GM23338 (cell line): ENCODE measurements at regions not wholly inside any gene's neighbourhood (a gene's known extent, or its start where the extent isn't known, plus 50 kb on each side); places are given as distances from the start of the nearest gene placed in this dataset.

Experiments
- ATAC-seq: fragments of 200-7000 bp; cut with Tn5 transposase; 3 replicates; pipeline ENCODE4 v1.9.1; 2020
- DNase-seq: peaks from one replicate; pipeline ENCODE4 v3.0.0-alpha.2; 2015; ENCODE audit warnings: low spot score
- H2AFZ ChIP-seq: fragments of 200-600 bp; sonication (generic); 2 replicates; pipeline ENCODE4 v1.8.0; 2016; ENCODE audit warnings: antibody characterized with exemption, mild to moderate bottlenecking, moderate library complexity
- H3F3A ChIP-seq: fragments of 200-600 bp; sonication (generic); replicated peaks from 2 replicates; pipeline ENCODE4 v1.8.0; 2017; ENCODE audit warnings: antibody characterized with exemption, mixed run types, low read depth
- H3K27ac ChIP-seq: fragments of 200-600 bp; sonication (generic); 2 replicates; pipeline ENCODE4 v1.6.1; 2016; ENCODE audit warnings: low read depth
- H3K27me3 ChIP-seq: fragments of 200-600 bp; sonication (generic); 2 replicates; pipeline ENCODE4 v1.8.0; 2016; ENCODE audit warnings: mild to moderate bottlenecking, mixed run types, moderate library complexity; ENCODE audit not compliant: insufficient read depth
- H3K36me3 ChIP-seq: fragments of 200-600 bp; sonication (generic); 2 replicates; pipeline ENCODE4 v1.8.0; 2016; ENCODE audit warnings: mild to moderate bottlenecking; ENCODE audit not compliant: insufficient read depth
- H3K4me1 ChIP-seq: fragments of 200-600 bp; sonication (generic); 2 replicates; pipeline ENCODE4 v1.8.0; 2016; ENCODE audit warnings: mild to moderate bottlenecking, moderate library complexity; ENCODE audit not compliant: insufficient read depth
- H3K4me2 ChIP-seq: fragments of 200-600 bp; sonication (generic); 2 replicates; pipeline ENCODE4 v1.7.1; 2017; ENCODE audit warnings: mixed run types
- H3K4me3 ChIP-seq: fragments of 200-600 bp; sonication (generic); 2 replicates; pipeline ENCODE4 v1.6.1; 2016; ENCODE audit warnings: mixed run types
- H3K79me2 ChIP-seq: fragments of 200-600 bp; sonication (generic); replicated peaks from 2 replicates; pipeline ENCODE4 v1.8.0; 2017; ENCODE audit warnings: mild to moderate bottlenecking; ENCODE audit not compliant: insufficient read depth
- H3K9me2 ChIP-seq: fragments of 200-600 bp; sonication (generic); 2 replicates; pipeline ENCODE4 v1.8.0; 2017; ENCODE audit not compliant: insufficient read depth
- H4K20me1 ChIP-seq: fragments of 200-600 bp; sonication (generic); replicated peaks from 2 replicates; pipeline ENCODE4 v1.8.0; 2017; ENCODE audit warnings: mild to moderate bottlenecking; ENCODE audit not compliant: insufficient read depth
- H3K27ac Mint-ChIP-seq: 2 replicates; pipeline ENCODE4 v1.8.0; 2020; ENCODE audit warnings: inconsistent platforms, mild to moderate bottlenecking, moderate library complexity, mixed read lengths
- H3K27me3 Mint-ChIP-seq: 3 replicates; pipeline ENCODE4 v1.8.0; 2022; ENCODE audit warnings: low read depth, mild to moderate bottlenecking, moderate library complexity, mixed read lengths, inconsistent platforms; ENCODE audit not compliant: insufficient read depth, poor library complexity
- H3K36me3 Mint-ChIP-seq: 3 replicates; pipeline ENCODE4 v1.8.0; 2021; ENCODE audit warnings: low read depth, mild to moderate bottlenecking, inconsistent platforms, moderate library complexity, mixed read lengths
- H3K4me1 Mint-ChIP-seq: 3 replicates; pipeline ENCODE4 v1.8.0; 2020; ENCODE audit warnings: mild to moderate bottlenecking, inconsistent platforms, mixed read lengths
- H3K4me3 Mint-ChIP-seq: 3 replicates; pipeline ENCODE4 v1.8.0; 2021; ENCODE audit warnings: moderate library complexity, mild to moderate bottlenecking, inconsistent platforms, mixed read lengths
- H3K9me3 Mint-ChIP-seq: 3 replicates; pipeline ENCODE4 v1.8.0; 2020; ENCODE audit warnings: moderate library complexity, mild to moderate bottlenecking, inconsistent platforms, mixed read lengths
- EZH2 ChIP-seq: fragments of 200-600 bp; sonication (generic); IDR thresholded peaks from one replicate; pipeline ENCODE4 v1.8.0; 2017; ENCODE audit warnings: antibody characterized with exemption, mild to moderate bottlenecking, low read depth; ENCODE audit not compliant: unreplicated experiment
- STAT1 ChIP-seq: IDR thresholded peaks from one replicate; pipeline ENCODE4 v1.6.1; 2016; ENCODE audit warnings: antibody characterized with exemption; ENCODE audit not compliant: unreplicated experiment
- TF ChIP-seq, protein P1 (sequence below): fragments of 250-450 bp; sonication (Bioruptor Pico); IDR thresholded peaks from 2 replicates; pipeline ENCODE4 v1.5.0; 2020; ENCODE audit warnings: mild to moderate bottlenecking, moderate library complexity
- TF ChIP-seq, protein P2 (sequence below), 2 experiments: fragments of 200-600 bp in 1 of 2; sonication (generic) in 1 of 2; conservative IDR thresholded peaks; 2 replicates each; pipeline versions ENCODE4 v1.5.1 to v1.6.1; 2016 to 2017; ENCODE audit warnings: antibody characterized with exemption in 2 of 2, low read depth in 2 of 2, mild to moderate bottlenecking in 2 of 2, moderate library complexity in 1 of 2

DNA sequence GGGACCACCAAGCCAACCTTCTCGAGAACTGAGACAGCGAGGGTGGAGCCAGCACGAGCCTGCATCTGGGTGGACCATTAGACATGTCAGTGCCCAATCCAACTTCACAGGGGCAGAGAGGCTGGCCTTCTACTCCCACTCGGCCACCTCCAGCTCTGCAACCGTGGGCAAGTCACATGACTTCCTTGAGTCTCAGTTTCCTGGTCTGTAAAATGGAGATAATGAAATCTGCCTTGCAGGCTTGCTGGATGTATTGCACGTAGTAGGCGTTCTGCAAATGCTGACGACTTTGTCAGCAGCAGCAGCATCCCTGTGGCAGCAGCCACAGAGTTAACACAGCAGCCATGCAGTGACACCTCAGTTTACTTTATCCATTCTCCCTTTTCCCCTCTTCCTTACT is 208.9 kb downstream of the GLI2 start:
- ATAC-seq (no peak), DNase-seq (no peak)
- Histone ChIP-seq H3K27ac (no peak overlapping the region), H3K79me2 (peaks cover 11% of the 10 kb centered on the region), H3K4me3 (no peak overlapping the region), H3K36me3 (no peaks in the 10 kb centered on the region), H3K4me2 (no peak overlapping the region), H2AFZ (no peak overlapping the region), H3K4me1 (peaks cover 5% of the 10 kb centered on the region; the same call in 1 of the 2 replicates), H3K27me3 (no peaks in the 10 kb centered on the region), H4K20me1 (peaks cover 9% of the 10 kb centered on the region), H3K9me2 (no peaks in the 10 kb centered on the region), H3F3A (no peaks in the 10 kb centered on the region)
- Mint-ChIP-seq H3K27me3 (peaks cover 12% of the 10 kb centered on the region), H3K27ac (no peak overlapping the region), H3K4me1 (peaks cover 14% of the 10 kb centered on the region), H3K4me3 (no peak overlapping the region), H3K36me3 (peaks cover 12% of the 10 kb centered on the region), H3K9me3 (peaks cover 3% of the 10 kb centered on the region; the same call in 2 of the 3 replicates)
- TF ChIP-seq, protein P1, sequence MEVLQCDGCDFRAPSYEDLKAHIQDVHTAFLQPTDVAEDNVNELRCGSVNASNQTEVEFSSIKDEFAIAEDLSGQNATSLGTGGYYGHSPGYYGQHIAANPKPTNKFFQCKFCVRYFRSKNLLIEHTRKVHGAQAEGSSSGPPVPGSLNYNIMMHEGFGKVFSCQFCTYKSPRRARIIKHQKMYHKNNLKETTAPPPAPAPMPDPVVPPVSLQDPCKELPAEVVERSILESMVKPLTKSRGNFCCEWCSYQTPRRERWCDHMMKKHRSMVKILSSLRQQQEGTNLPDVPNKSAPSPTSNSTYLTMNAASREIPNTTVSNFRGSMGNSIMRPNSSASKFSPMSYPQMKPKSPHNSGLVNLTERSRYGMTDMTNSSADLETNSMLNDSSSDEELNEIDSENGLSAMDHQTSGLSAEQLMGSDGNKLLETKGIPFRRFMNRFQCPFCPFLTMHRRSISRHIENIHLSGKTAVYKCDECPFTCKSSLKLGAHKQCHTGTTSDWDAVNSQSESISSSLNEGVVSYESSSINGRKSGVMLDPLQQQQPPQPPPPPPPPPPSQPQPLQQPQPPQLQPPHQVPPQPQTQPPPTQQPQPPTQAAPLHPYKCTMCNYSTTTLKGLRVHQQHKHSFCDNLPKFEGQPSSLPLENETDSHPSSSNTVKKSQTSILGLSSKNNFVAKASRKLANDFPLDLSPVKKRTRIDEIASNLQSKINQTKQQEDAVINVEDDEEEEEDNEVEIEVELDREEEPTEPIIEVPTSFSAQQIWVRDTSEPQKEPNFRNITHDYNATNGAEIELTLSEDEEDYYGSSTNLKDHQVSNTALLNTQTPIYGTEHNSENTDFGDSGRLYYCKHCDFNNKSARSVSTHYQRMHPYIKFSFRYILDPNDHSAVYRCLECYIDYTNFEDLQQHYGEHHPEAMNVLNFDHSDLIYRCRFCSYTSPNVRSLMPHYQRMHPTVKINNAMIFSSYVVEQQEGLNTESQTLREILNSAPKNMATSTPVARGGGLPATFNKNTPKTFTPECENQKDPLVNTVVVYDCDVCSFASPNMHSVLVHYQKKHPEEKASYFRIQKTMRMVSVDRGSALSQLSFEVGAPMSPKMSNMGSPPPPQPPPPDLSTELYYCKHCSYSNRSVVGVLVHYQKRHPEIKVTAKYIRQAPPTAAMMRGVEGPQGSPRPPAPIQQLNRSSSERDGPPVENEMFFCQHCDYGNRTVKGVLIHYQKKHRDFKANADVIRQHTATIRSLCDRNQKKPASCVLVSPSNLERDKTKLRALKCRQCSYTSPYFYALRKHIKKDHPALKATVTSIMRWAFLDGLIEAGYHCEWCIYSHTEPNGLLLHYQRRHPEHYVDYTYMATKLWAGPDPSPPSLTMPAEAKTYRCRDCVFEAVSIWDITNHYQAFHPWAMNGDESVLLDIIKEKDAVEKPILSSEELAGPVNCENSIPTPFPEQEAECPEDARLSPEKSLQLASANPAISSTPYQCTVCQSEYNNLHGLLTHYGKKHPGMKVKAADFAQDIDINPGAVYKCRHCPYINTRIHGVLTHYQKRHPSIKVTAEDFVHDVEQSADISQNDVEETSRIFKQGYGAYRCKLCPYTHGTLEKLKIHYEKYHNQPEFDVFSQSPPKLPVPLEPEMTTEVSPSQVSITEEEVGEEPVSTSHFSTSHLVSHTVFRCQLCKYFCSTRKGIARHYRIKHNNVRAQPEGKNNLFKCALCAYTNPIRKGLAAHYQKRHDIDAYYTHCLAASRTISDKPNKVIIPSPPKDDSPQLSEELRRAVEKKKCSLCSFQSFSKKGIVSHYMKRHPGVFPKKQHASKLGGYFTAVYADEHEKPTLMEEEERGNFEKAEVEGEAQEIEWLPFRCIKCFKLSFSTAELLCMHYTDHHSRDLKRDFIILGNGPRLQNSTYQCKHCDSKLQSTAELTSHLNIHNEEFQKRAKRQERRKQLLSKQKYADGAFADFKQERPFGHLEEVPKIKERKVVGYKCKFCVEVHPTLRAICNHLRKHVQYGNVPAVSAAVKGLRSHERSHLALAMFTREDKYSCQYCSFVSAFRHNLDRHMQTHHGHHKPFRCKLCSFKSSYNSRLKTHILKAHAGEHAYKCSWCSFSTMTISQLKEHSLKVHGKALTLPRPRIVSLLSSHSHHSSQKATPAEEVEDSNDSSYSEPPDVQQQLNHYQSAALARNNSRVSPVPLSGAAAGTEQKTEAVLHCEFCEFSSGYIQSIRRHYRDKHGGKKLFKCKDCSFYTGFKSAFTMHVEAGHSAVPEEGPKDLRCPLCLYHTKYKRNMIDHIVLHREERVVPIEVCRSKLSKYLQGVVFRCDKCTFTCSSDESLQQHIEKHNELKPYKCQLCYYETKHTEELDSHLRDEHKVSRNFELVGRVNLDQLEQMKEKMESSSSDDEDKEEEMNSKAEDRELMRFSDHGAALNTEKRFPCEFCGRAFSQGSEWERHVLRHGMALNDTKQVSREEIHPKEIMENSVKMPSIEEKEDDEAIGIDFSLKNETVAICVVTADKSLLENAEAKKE (CRISPR knock-in tag) = no peak

DNA sequence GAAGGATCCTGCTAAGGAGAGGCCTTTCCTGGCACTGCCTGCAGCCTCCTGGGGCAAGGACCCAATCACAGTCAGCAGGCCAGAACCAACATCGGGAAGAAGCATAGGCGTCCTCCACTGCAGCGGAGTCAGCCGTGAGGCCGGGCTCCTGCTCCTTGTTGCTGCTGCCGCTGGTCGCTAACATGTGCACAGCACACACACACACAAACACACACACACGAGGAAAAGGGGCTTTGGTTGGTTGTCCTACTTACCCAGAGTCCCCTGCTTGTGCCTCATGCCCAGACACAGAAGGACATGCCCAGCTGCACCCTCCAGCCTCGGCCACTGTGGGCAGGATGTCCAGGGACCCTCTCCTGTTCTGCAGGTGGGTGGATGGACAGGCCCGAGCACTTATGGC is 209.4 kb downstream of the GLI2 start:
- Histone ChIP-seq H3K4me3 (no peak overlapping the region), H3K27ac (no peak overlapping the region), H3K27me3 (no peaks in the 10 kb centered on the region), H3K4me2 (no peak overlapping the region), H3F3A (no peaks in the 10 kb centered on the region), H3K79me2 (peaks cover 9% of the 10 kb centered on the region), H4K20me1 (peaks cover 5% of the 10 kb centered on the region; the same call in 1 of the 2 replicates), H2AFZ (no peak overlapping the region), H3K36me3 (no peaks in the 10 kb centered on the region), H3K4me1 (no peaks in the 10 kb centered on the region; the same call in 1 of the 2 replicates), H3K9me2 (no peaks in the 10 kb centered on the region)
- Mint-ChIP-seq H3K27me3 (peaks cover 12% of the 10 kb centered on the region), H3K9me3 (peaks cover 3% of the 10 kb centered on the region; the same call in 2 of the 3 replicates), H3K4me1 (peaks cover 9% of the 10 kb centered on the region), H3K36me3 (peaks cover 12% of the 10 kb centered on the region), H3K4me3 (no peak overlapping the region), H3K27ac (no peak overlapping the region)
- ATAC-seq = no peak
- no peak for DNase-seq
- TF ChIP-seq EZH2 (no peak), STAT1 (no peak)
- TF ChIP-seq, protein P2, sequence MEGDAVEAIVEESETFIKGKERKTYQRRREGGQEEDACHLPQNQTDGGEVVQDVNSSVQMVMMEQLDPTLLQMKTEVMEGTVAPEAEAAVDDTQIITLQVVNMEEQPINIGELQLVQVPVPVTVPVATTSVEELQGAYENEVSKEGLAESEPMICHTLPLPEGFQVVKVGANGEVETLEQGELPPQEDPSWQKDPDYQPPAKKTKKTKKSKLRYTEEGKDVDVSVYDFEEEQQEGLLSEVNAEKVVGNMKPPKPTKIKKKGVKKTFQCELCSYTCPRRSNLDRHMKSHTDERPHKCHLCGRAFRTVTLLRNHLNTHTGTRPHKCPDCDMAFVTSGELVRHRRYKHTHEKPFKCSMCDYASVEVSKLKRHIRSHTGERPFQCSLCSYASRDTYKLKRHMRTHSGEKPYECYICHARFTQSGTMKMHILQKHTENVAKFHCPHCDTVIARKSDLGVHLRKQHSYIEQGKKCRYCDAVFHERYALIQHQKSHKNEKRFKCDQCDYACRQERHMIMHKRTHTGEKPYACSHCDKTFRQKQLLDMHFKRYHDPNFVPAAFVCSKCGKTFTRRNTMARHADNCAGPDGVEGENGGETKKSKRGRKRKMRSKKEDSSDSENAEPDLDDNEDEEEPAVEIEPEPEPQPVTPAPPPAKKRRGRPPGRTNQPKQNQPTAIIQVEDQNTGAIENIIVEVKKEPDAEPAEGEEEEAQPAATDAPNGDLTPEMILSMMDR (conservative IDR thresholded peaks at IDR 0.05; ENCODE audit: low read depth in 2 of 2) = no peak
- TF ChIP-seq, protein P1 (CRISPR knock-in tag) = no peak
